ENCODE measurements at regions not wholly inside any gene's neighbourhood (a gene's known extent, or its start where the extent isn't known, plus 50 kb on each side); places are given as distances from the start of the nearest gene placed in this dataset.

DNA sequence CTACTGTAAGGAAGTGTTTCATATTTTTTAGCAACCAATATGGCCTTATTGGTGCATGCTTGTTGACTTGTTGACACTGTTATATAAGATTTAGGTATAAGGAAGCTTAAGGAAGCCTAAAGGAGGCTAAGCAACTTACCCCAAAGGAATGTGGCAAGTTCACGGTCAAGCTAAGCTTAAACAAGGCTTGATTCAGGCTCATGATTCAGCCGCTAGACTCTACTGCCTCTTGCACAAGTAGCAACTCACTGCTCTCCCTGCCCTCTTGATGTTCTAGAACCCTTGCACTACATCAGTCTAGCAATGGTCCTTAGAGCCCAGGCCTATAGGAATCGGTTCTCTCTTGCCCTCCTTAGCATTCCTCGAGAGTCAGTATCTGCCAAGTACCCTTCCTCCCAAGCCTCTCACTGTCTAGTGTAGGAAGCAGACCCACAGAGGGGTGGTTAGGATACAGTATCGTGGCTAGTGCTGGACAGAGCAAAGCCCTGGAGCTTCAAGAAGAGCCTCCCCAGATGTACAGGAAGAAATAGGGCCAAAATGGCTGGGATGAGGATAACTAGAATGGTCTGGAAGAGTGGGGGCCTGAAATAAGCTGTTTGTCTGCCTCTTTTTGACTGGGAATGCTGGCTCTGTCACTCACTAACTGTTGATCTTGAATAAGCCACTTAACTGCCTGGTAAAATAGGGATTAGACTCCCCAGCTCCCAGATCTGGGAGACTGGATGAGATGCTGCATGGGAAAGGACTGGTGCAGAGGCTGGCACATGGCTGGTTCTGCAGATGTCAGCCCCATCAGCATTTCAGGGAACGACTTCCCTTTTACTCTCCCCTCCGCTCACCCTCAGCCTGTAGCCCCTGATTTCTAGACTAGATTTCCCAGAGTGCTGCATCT lies 122.2 kb downstream of the NAV1 start:
- DNase-seq = no peak

GRCh38 chr1:201661823-201662359 lies 123.0 kb downstream of the NAV1 start:
- DNase-seq = no peak

DNA sequence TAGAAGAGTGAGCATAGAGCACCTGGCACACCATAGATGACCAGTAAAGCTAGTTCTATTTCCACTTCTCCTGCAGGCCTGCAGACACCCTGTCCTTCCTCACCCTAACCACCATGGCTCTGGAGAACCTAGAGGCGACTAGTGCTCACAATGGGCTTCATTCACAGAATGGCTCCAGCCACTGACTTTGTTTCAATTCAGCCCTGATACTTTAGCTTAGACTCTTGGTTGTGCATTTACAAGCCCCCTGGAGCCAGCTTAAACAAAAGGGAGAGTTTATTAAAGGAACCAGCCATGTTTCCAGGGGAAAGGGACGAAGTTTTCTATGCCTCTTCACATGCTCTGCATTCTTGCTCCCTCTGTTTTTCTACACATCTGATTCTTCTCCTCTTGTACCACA lies 123.7 kb downstream of the NAV1 start:
- no peak for DNase-seq

DNA sequence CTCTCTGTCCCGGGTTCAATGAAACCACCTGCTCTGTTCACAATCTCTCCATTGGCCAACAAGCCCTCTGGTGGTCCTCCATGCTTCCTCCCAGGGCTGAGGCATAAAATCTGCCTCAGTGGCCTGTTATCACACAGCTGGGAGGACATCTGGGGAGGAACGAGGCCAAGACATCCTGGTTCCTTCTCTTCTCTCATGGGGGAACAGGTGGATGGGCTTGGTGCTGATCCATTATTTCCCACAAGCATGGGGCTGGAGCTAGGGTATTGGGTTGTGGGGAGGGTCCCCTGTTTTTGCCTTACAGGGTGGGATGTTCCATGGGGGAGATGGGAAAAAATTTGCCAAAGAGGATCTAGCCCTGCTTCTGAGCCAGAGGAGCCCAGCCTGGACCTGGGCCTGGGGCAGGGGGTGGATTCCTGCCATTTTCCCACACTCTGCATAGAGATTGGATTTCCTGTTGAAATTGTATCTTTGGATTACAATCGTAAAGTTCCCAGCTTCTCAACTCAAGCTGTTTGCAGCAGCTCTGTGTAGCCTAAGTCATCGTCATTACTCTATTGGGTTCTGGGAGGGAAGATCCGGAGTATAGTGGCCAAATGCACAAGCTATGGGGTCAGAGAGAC lies 124.7 kb downstream of the NAV1 start:
- no peak for DNase-seq

- DNase-seq = no peak
These were observed 126.1 kb downstream of the NAV1 start for GRCh38 chr1:201665036-201665435.

DNA sequence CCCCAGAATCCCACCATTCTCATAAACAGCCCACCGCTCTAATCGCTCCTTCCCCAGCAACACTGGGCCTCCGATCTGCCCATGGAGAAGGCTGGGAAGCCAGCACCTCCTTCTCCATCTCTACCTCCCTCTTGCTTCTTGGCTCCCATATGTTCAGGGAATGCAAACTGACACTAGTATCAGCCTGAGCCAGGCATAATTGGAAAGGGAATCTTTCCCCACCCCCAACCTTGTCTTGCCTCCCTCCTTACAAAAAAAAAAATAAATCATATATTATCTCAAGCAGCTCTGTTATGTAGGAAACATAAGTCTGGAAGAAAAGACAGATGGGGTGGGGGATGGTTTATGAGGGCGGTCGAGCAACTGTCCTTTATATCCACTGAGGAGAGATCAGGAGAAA lies 127.2 kb downstream of the NAV1 start:
- DNase-seq = no peak

DNA sequence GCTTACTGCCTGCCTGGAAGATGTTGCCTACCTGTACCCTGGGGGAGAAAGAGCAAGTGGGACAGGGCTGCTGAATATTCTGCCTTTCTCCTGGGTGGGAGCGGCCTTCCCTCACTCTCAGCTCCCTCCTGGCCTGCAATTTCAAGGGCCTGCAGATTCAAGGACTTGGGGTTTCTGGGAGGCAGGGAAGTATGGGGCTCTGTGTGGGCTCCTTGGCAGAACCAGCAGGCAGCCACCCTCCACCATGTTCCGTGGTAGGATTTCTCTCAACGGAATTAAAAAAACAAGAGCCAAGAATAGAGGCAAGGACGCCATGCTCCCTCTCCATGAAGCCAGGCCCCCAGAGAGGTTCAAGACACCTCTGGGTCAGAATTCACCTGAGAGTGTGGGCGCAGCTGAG lies 127.7 kb downstream of the NAV1 start:
- no peak for DNase-seq

- no peak for DNase-seq
These were observed 128.6 kb downstream of the NAV1 start for GRCh38 chr1:201667479-201667878.

DNA sequence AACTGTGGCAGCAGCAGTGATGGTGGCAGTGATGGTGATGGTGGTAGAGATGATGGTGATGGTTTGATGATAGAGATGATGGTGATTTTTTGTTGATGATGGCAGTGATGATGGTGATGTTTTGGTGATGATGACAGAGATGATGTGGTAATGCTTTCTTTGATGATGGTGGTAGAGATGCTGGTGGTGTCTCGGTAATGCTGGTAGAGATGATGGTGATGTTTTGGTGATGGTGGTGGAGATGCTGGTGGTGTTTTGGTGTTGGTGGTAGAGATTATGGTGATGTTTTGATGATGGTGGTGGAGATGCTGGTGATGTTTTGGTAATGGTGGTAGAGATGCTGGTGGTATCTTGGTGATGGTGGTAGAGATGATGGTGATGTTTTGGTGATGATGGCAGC lies 131.6 kb downstream of the NAV1 start:
- no peak for DNase-seq

- no peak for DNase-seq
These were observed 133.8 kb downstream of the NAV1 start for GRCh38 chr1:201672685-201673084.

GRCh38 chr1:201673093-201673492 lies 134.2 kb downstream of the NAV1 start:
- no peak for DNase-seq

GRCh38 chr1:201673915-201674314 lies 135.0 kb downstream of the NAV1 start:
- DNase-seq = no peak

DNA sequence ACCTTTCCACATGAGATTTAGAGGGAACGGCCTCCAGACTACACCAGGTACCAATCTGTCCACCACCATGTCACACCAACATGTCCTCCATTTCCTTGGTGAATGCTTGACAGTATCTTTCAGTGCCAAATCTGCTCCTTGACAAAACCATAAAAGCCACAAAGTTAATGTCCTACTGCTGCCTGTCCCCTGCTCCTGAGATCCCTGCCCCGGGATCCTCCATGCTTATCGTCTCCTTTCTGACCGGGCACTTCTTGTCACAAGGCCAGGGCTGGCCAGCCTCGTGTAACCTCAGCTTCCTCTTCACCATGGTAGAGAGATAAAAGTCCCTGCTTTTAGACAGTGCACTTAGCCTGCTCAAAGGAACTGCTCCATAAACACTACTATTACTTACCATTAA lies 136.2 kb downstream of the NAV1 start:
- no peak for DNase-seq

GRCh38 chr1:201676197-201676596 lies 137.3 kb downstream of the NAV1 start:
- DNase-seq = no peak

DNA sequence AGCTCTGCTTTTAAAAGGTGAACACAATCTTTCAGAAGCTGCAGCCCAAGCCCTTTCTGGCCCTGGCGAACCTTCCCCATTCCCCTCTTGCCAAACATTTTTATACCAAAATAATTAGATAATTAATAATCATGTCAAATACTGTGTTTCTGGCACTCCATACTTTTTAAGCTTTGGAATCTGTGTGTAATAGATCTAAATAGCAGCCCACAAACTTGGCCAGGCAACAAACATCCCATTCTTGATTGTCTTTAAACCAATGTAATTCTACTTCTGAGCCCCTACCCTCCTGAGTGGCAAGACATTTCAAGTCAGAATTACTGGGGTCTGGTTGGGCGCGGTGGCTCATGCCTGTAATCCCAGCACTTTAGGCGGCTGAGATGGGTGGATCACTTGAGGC lies 137.7 kb downstream of the NAV1 start:
- DNase-seq = no peak

- no peak for DNase-seq
These were observed 139.6 kb downstream of the NAV1 start for GRCh38 chr1:201678264-201679101.

DNA sequence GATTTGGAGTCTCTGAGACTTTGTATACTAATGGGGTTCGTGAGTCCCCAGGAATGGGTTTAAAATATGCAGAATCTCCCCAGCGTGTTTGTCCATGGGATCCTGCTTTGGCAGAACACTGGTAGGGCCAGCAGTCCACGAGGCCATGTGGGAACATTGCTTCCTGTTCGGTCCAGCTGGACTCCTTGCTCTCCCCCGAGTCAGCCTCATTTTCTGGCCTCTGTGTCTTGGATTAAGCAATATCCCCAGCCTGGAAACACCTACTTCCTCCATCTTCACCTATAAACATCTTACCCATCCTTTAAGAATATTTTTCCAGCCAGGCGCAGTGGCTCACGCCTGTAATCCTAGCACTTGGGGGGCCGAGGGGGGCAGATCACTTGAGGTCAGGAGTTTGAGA lies 142.4 kb downstream of the NAV1 start:
- DNase-seq = no peak

DNA sequence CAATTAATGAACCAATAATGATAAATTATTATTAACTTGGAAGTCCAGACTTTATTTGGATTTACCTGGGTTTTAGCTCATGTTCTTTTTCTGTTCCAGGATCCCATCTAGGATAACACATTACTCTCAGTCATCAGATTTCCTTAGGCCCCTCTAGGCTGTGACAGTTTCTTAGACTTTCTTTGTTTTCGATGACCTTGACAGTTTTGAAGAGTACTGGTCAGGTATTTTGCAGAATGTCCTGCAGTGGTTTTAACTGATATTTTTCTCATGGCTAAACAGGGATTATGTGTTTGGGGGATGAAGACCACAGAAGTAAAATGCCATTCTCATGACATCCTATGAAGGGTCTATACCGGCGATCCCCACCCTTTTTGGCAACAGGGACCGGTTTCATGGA lies 144.0 kb downstream of the NAV1 start:
- DNase-seq = no peak

- no peak for DNase-seq
These were observed 144.5 kb downstream of the NAV1 start for GRCh38 chr1:201683397-201683796.

DNA sequence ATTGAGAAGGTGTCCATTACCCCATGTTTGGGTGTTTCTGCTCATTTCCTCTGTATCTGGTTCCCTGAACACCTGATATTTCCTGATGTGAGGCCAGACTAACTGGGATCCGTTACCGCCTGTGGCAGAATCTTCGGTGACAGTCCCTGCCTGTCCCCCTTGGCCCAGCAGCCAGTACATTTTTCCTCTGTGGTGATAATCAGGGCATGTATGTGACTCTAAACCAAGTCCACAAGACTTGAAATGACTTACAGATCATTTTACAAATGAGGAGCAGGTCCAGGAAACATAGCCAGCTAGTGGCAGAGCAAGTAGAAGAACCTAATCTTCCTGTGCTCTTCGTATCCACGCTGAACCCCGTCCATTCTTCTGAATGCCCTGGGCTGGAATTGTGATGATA lies 143.5 kb upstream of the IPO9 start:
- no peak for DNase-seq

- no peak for DNase-seq
These were observed 142.1 kb upstream of the IPO9 start for GRCh38 chr1:201686714-201687455.

DNA sequence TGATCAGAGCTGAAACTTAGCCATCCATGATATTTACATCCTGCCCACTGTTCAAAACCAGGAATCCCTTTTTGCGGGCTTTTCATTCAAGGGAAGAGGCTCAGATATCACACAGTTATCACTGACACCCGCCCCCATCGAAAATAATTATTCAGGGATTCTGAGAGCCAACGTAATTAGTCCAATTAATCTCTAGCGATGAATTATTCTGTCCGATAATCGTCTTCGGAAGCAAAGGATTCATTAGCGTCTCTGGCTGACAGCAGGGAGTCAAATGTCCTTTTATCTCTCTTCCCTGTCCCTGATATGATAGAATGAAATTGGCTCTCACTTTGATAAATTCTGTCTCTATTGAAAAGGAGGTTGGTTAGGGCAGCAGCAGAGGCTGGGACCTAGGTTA lies 140.4 kb upstream of the IPO9 start:
- DNase-seq = no peak

- DNase-seq = no peak
These were observed 139.3 kb upstream of the IPO9 start for GRCh38 chr1:201689647-201690046.
